HepG2 (cell line): ENCODE measurements at regions not wholly inside any gene's neighbourhood (a gene's known extent, or its start where the extent isn't known, plus 50 kb on each side); places are given as distances from the start of the nearest gene placed in this dataset.

Experiments used
- ATAC-seq: fragments of 200-7000 bp; cut with Tn5 transposase; 3 replicates; pipeline ENCODE4 v1.9.1; 2020; ENCODE audit warnings: mild to moderate bottlenecking, moderate library complexity
- BruUV-seq: library from RNA; stranded (reverse); fragments of 400-500 nt; replicated peaks from 2 replicates; lab custom pipeline; 2021; lab: Mats Ljungman, UMichigan
- CTCF ChIA-PET: fragments of 300-600 bp; formaldehyde crosslinking; extraction: SDS; loops from one replicate; lab custom pipeline; 2021; ENCODE audit warnings: low total read pairs, inconsistent platforms, low intra/inter-chr PET ratio; lab: Yijun Ruan, JAX
- POLR2A ChIA-PET: fragments of 350-600 bp; sonication (Branson Sonifier 250); formaldehyde crosslinking; loops from one replicate; lab custom pipeline; 2020; ENCODE audit warnings: antibody characterized with exemption, inconsistent platforms; lab: Yijun Ruan, JAX
- DNase-seq: peaks from one replicate; pipeline ENCODE4 v3.0.0-alpha.2; 2015; ENCODE audit warnings: low spot score
- FAIRE-seq: peaks from 3 replicates; lab custom pipeline; 2011; peaks lifted over from hg19 to GRCh38; lab: Jason Lieb, UNC
- H2AFZ ChIP-seq: one replicate; pipeline ENCODE4 v1.6.1; 2011; ENCODE audit warnings: low read length, inconsistent platforms
- H3K27ac ChIP-seq: fragments of 300-600 bp; 3 replicates; pipeline ENCODE4 v1.8.0; 2011; ENCODE audit warnings: mixed run types, mild to moderate bottlenecking, mixed read lengths, low read length, inconsistent platforms; ENCODE audit not compliant: insufficient read depth; ENCODE audit errors: extremely low read length
- H3K27me3 ChIP-seq, 2 experiments: fragments of 200-600 bp in 1 of 2; 2 replicates in 1 of 2; 3 replicates in 1 of 2; pipeline versions ENCODE4 v1.6.0 to v1.8.0; 2011; ENCODE audit warnings: low read length in 2 of 2, mild to moderate bottlenecking in 2 of 2, moderate library complexity in 2 of 2, inconsistent platforms in 1 of 2; ENCODE audit not compliant: insufficient read depth in 2 of 2, control insufficient read depth in 1 of 2
- H3K36me3 ChIP-seq, 2 experiments: fragments of 200-600 bp in 1 of 2; replicated peaks in 1 of 2; 2 replicates in 1 of 2; 3 replicates in 1 of 2; pipeline versions ENCODE4 v1.5.1 to v1.8.0; 2011; ENCODE audit warnings: low read length in 2 of 2, inconsistent platforms in 1 of 2; ENCODE audit not compliant: insufficient read depth in 2 of 2, control insufficient read depth in 1 of 2
- H3K4me1 ChIP-seq: 2 replicates; pipeline ENCODE4 v1.5.1; 2012; ENCODE audit warnings: low read length, inconsistent platforms; ENCODE audit not compliant: insufficient read depth
- H3K4me2 ChIP-seq: 2 replicates; pipeline ENCODE4 v1.6.0; 2011; ENCODE audit warnings: low read depth, low read length, inconsistent platforms
- H3K4me3 ChIP-seq, 3 experiments: fragments of 200-600 bp in 1 of 3; sonication (generic), shearing (Covaris generic) in 1 of 3; replicated peaks in 1 of 3; 2 replicates each; pipeline ENCODE4 v1.5.1; 2011 to 2016; ENCODE audit warnings: low read length in 3 of 3, inconsistent platforms in 2 of 3, low read depth in 2 of 3, mild to moderate bottlenecking in 2 of 3, control low read depth in 1 of 3, mixed read lengths in 1 of 3; ENCODE audit not compliant: insufficient read depth in 1 of 3
- H3K79me2 ChIP-seq: one replicate; pipeline ENCODE4 v1.6.1; 2011; ENCODE audit warnings: low read length, inconsistent platforms; ENCODE audit not compliant: insufficient read depth
- H3K9ac ChIP-seq: 2 replicates; pipeline ENCODE4 v1.6.0; 2011; ENCODE audit warnings: mild to moderate bottlenecking, low read depth, low read length, inconsistent platforms; ENCODE audit not compliant: insufficient read depth
- H3K9me3 ChIP-seq: 2 replicates; pipeline ENCODE4 v1.5.1; 2012; ENCODE audit warnings: mild to moderate bottlenecking, low read length
- H4K20me1 ChIP-seq: 2 replicates; pipeline ENCODE4 v1.6.0; 2011; ENCODE audit warnings: inconsistent platforms, mild to moderate bottlenecking, low read length, moderate library complexity; ENCODE audit not compliant: insufficient read depth
- CAMTA2 ChIP-seq: sonication (generic); formaldehyde crosslinking; IDR thresholded peaks from 2 replicates; pipeline ENCODE4 v1.4.0; 2020; ENCODE audit warnings: mild to moderate bottlenecking, missing genetic modification reagents, borderline replicate concordance
- CCDC6 ChIP-seq: sonication (generic); formaldehyde crosslinking; IDR thresholded peaks from 2 replicates; pipeline ENCODE4 v1.8.1; 2022; ENCODE audit warnings: mild to moderate bottlenecking, missing genetic modification reagents, moderate library complexity
- HES4 ChIP-seq: sonication (generic); formaldehyde crosslinking; IDR thresholded peaks from 2 replicates; pipeline ENCODE4 v1.9.0; 2021; ENCODE audit warnings: mild to moderate bottlenecking, missing genetic modification reagents, borderline replicate concordance
- HOXA9 ChIP-seq: sonication (generic); formaldehyde crosslinking; IDR thresholded peaks from 2 replicates; pipeline ENCODE4 v1.8.1; 2022; ENCODE audit warnings: missing genetic modification reagents, mild to moderate bottlenecking, moderate library complexity, borderline replicate concordance
- KLF11 ChIP-seq: IDR thresholded peaks from 2 replicates; pipeline ENCODE4 v1.6.1; 2016; ENCODE audit warnings: missing compliant biosample characterization
- KLF13 ChIP-seq: sonication (generic); formaldehyde crosslinking; IDR thresholded peaks from 2 replicates; pipeline ENCODE4 v1.4.0; 2020; ENCODE audit warnings: mild to moderate bottlenecking, missing genetic modification reagents
- MAFG ChIP-seq: sonication (generic); formaldehyde crosslinking; IDR thresholded peaks from 2 replicates; pipeline ENCODE4 v1.5.1; 2020; ENCODE audit warnings: mild to moderate bottlenecking, missing genetic modification reagents
- NFIB ChIP-seq: sonication (generic); formaldehyde crosslinking; IDR thresholded peaks from 2 replicates; pipeline ENCODE4 v1.9.0; 2021; ENCODE audit warnings: missing genetic modification reagents, mild to moderate bottlenecking, borderline replicate concordance
- SRF ChIP-seq: IDR thresholded peaks from 2 replicates; pipeline ENCODE4 v1.6.1; 2011; ENCODE audit warnings: mild to moderate bottlenecking, low read depth, low read length, moderate library complexity
- TAF15 ChIP-seq: fragments of 200-400 bp; formaldehyde crosslinking; IDR thresholded peaks from one replicate; pipeline ENCODE4 v1.6.1; 2018; ENCODE audit warnings: mild to moderate bottlenecking, low read depth, low read length; ENCODE audit not compliant: poor library complexity, severe bottlenecking
- ZNF567 ChIP-seq: sonication (generic); formaldehyde crosslinking; IDR thresholded peaks from 2 replicates; pipeline ENCODE4 v1.8.1; 2023; ENCODE audit warnings: mild to moderate bottlenecking, missing genetic modification reagents, borderline replicate concordance
- ZNF746 ChIP-seq: sonication (generic); formaldehyde crosslinking; IDR thresholded peaks from 2 replicates; pipeline ENCODE4 v1.8.0; 2022; ENCODE audit warnings: mild to moderate bottlenecking, missing genetic modification reagents
- WGBS: methylation state at CpG from one replicate; pipeline ENCODE4 v1.1.6; 2017; ENCODE audit warnings: low lambda C conversion rate; 5-methylcytosine and 5-hydroxymethylcytosine counted together
- in situ Hi-C: cut with HindIII; loops from 2 replicates; pipeline ENCODE4 v1.10.0; 2017; ENCODE audit warnings: low pct_unique_long_range_greater_than_20kb; ENCODE audit not compliant: extremely low pct_ligation_motif_present
- intact Hi-C: fragments of 100-400 bp; cut with micrococcal nuclease; formaldehyde crosslinking; loops from one replicate; pipeline ENCODE4 v1.10.0; 2022; ENCODE audit not compliant: unreplicated experiment
- TF ChIP-seq, protein P1 (sequence below): IDR thresholded peaks from 2 replicates; pipeline ENCODE4 v1.6.1; 2016; ENCODE audit warnings: missing biosample characterization, missing genetic modification reagents, low read depth
- TF ChIP-seq, protein P2 (sequence below): sonication (generic); formaldehyde crosslinking; IDR thresholded peaks from 2 replicates; pipeline ENCODE4 v1.9.0; 2021; ENCODE audit warnings: missing genetic modification reagents, borderline replicate concordance
- TF ChIP-seq, protein P3 (sequence below): sonication (generic); formaldehyde crosslinking; IDR thresholded peaks from 2 replicates; pipeline ENCODE4 v1.4.0; 2020; ENCODE audit warnings: missing genetic modification reagents, borderline replicate concordance

GRCh38 chr20:51959066-51959542 is 156.8 kb upstream of the SALL4 start (continued):
- TF ChIP-seq, protein P1, sequence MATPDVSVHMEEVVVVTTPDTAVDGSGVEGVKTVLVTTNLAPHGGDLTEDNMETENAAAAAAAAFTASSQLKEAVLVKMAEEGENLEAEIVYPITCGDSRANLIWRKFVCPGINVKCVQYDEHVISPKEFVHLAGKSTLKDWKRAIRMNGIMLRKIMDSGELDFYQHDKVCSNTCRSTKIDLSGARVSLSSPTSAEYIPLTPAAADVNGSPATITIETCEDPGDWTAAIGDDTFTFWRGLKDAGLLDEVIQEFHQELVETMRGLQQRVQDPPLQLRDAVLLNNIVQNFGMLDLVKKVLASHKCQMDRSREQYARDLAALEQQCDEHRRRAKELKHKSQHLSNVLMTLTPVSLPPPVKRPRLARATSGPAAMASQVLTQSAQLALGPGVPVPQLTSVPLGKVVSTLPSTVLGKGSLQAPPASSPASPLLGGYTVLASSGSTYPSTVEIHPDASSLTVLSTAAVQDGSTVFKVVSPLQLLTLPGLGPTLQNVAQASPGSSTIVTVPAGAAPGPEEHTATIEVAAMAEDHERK, result no peak
- no peak for TF ChIP-seq KLF11 (CRISPR knock-in tag)
- TF ChIP-seq CAMTA2 (CRISPR knock-in tag), result no peak
- TF ChIP-seq HOXA9, result no peak

GRCh38 chr20:51958099-51959065 is 156.1 kb upstream of the SALL4 start:
- no peak for ATAC-seq
- no TSS peak for BruUV-seq
- POLR2A ChIA-PET, result no interaction called here
- Histone ChIP-seq H3K79me2 (no peaks in the 10 kb centered on the region), H3K27ac (no peak overlapping the region), H2AFZ (no peak overlapping the region), H3K9ac (no peak overlapping the region), H3K4me1 (peaks cover 15% of the 10 kb centered on the region), H3K9me3 (no peaks in the 10 kb centered on the region), H3K4me3 (no peak overlapping the region), H3K4me2 (no peak overlapping the region), H3K36me3 (no peaks in the 10 kb centered on the region), H4K20me1 (no peaks in the 10 kb centered on the region), H3K27me3 (0 out of 5 replicates have a peak, but pooled peaks cover 0 to 6% of the 10 kb centered on the region in 2 experiments)
- in situ Hi-C loops (no loop called here), intact Hi-C loops (no loop called here)
- CTCF ChIA-PET, result no interaction called here
- DNase-seq, result no peak
- 37% methylated on average over 11 of the region's 11 CpGs for WGBS
- FAIRE-seq, result no peak
- TF ChIP-seq NFIB, result no peak
- no peak for TF ChIP-seq TAF15
- TF ChIP-seq CCDC6 (CRISPR knock-in tag), result no peak
- no peak for TF ChIP-seq KLF13 (CRISPR knock-in tag)
- no peak for TF ChIP-seq ZNF746
- TF ChIP-seq, protein P2, sequence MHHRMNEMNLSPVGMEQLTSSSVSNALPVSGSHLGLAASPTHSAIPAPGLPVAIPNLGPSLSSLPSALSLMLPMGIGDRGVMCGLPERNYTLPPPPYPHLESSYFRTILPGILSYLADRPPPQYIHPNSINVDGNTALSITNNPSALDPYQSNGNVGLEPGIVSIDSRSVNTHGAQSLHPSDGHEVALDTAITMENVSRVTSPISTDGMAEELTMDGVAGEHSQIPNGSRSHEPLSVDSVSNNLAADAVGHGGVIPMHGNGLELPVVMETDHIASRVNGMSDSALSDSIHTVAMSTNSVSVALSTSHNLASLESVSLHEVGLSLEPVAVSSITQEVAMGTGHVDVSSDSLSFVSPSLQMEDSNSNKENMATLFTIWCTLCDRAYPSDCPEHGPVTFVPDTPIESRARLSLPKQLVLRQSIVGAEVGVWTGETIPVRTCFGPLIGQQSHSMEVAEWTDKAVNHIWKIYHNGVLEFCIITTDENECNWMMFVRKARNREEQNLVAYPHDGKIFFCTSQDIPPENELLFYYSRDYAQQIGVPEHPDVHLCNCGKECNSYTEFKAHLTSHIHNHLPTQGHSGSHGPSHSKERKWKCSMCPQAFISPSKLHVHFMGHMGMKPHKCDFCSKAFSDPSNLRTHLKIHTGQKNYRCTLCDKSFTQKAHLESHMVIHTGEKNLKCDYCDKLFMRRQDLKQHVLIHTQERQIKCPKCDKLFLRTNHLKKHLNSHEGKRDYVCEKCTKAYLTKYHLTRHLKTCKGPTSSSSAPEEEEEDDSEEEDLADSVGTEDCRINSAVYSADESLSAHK, result no peak
- no peak for TF ChIP-seq HES4 (CRISPR knock-in tag)
- TF ChIP-seq, protein P3, sequence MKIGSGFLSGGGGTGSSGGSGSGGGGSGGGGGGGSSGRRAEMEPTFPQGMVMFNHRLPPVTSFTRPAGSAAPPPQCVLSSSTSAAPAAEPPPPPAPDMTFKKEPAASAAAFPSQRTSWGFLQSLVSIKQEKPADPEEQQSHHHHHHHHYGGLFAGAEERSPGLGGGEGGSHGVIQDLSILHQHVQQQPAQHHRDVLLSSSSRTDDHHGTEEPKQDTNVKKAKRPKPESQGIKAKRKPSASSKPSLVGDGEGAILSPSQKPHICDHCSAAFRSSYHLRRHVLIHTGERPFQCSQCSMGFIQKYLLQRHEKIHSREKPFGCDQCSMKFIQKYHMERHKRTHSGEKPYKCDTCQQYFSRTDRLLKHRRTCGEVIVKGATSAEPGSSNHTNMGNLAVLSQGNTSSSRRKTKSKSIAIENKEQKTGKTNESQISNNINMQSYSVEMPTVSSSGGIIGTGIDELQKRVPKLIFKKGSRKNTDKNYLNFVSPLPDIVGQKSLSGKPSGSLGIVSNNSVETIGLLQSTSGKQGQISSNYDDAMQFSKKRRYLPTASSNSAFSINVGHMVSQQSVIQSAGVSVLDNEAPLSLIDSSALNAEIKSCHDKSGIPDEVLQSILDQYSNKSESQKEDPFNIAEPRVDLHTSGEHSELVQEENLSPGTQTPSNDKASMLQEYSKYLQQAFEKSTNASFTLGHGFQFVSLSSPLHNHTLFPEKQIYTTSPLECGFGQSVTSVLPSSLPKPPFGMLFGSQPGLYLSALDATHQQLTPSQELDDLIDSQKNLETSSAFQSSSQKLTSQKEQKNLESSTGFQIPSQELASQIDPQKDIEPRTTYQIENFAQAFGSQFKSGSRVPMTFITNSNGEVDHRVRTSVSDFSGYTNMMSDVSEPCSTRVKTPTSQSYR, result no peak
- TF ChIP-seq MAFG (CRISPR knock-in tag), result no peak
- TF ChIP-seq SRF, result no peak
- TF ChIP-seq ZNF567 (CRISPR knock-in tag), result no peak
